ENCODE measurements at regions not wholly inside any gene's neighbourhood (a gene's known extent, or its start where the extent isn't known, plus 50 kb on each side); places are given as distances from the start of the nearest gene placed in this dataset.

DNA sequence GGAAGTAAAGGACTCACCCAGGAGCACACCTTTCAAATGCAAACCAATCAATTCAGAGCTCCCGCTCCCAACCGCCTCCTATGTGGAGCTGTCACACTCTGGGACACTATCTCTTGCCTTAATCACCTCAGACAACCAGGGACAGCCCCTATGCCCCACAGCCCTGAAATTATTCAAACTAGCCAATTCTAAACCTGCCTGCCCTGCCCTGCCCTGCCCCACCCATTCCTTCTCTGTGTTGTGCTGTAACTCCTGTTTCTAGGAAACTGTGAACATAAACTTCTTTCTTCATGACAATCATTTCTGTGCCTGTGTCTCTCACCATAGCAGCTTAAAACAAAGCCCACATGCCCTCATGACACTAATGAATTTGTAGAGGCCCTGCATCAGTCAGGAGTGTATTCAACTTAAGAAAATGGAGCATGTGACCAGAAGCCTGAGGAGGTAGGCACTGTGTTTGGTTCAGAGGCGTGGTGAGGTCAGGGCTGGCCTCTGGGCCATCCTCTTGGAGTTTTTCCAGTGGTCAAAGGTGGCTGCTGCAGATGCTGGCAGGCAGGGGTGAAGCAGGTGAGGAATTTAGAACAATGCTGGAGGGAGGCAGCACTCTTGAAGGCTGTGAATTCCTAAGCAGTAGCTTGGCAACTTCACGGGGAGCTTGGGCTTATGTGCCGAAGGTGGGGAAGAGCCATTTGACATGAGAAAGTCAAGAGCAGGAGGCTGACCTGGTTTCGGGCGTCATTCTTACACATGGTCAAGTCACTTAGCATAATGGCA is 74.5 kb downstream of the RHOU start:
- TF ChIP-seq CTCF (IDR thresholded peaks at IDR 0.05; ENCODE audit: low read depth, low read length, missing input control) (peak; percentile 18), RAD21 (IDR thresholded peaks at IDR 0.05) (peak; percentile 45 to 54), TAF1 (conservative IDR thresholded peaks at IDR 0.05) (no peak), EGR1 (IDR thresholded peaks at IDR 0.05; ENCODE audit: low read depth in 2 of 2) (no peak), ZBTB33 (IDR thresholded peaks at IDR 0.05) (no peak), YY1 (IDR thresholded peaks at IDR 0.05) (no peak), FOXA1 (IDR thresholded peaks at IDR 0.05) (no peak), RXRA (IDR thresholded peaks at IDR 0.05) (peak; percentile 78 to 81), HNF4G (IDR thresholded peaks at IDR 0.05) (peak; percentile 36), SP1 (IDR thresholded peaks at IDR 0.05) (peak; percentile 73)
- TF ChIP-seq, protein P1, sequence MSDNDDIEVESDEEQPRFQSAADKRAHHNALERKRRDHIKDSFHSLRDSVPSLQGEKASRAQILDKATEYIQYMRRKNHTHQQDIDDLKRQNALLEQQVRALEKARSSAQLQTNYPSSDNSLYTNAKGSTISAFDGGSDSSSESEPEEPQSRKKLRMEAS (IDR thresholded peaks at IDR 0.05), result no peak
- TF ChIP-seq, protein P2, sequence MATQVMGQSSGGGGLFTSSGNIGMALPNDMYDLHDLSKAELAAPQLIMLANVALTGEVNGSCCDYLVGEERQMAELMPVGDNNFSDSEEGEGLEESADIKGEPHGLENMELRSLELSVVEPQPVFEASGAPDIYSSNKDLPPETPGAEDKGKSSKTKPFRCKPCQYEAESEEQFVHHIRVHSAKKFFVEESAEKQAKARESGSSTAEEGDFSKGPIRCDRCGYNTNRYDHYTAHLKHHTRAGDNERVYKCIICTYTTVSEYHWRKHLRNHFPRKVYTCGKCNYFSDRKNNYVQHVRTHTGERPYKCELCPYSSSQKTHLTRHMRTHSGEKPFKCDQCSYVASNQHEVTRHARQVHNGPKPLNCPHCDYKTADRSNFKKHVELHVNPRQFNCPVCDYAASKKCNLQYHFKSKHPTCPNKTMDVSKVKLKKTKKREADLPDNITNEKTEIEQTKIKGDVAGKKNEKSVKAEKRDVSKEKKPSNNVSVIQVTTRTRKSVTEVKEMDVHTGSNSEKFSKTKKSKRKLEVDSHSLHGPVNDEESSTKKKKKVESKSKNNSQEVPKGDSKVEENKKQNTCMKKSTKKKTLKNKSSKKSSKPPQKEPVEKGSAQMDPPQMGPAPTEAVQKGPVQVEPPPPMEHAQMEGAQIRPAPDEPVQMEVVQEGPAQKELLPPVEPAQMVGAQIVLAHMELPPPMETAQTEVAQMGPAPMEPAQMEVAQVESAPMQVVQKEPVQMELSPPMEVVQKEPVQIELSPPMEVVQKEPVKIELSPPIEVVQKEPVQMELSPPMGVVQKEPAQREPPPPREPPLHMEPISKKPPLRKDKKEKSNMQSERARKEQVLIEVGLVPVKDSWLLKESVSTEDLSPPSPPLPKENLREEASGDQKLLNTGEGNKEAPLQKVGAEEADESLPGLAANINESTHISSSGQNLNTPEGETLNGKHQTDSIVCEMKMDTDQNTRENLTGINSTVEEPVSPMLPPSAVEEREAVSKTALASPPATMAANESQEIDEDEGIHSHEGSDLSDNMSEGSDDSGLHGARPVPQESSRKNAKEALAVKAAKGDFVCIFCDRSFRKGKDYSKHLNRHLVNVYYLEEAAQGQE (IDR thresholded peaks at IDR 0.05), result no peak

Measured in liver (tissue), 3 donors.